RWPE1 (cell line): ENCODE measurements at regions not wholly inside any gene's neighbourhood (a gene's known extent, or its start where the extent isn't known, plus 50 kb on each side); places are given as distances from the start of the nearest gene placed in this dataset.
"Not testable (repeated sequence)": the region's sequence is repeated elsewhere in the genome, so short reads cannot be mapped to it uniquely, and the experiment has no call there.

ENCODE experiments used
- CTCF ChIA-PET: fragments of 350-600 bp; sonication (Branson Sonifier 250); formaldehyde crosslinking; extraction: SDS; loops from one replicate; lab custom pipeline; 2021; lab: Yijun Ruan, JAX
- POLR2A ChIA-PET: fragments of 400-600 bp; formaldehyde crosslinking; extraction: SDS; loops from one replicate; lab custom pipeline; 2020; ENCODE audit warnings: antibody characterized with exemption; ENCODE audit not compliant: low non-redundant PET; lab: Yijun Ruan, JAX
- DNase-seq: peaks from one replicate; pipeline ENCODE4 v3.0.0; 2012; ENCODE audit warnings: low spot score
- H3K27ac ChIP-seq: fragments of 450-650 bp; 2 replicates; pipeline ENCODE4 v1.5.1; 2017
- CTCF ChIP-seq: fragments of 450-650 bp; conservative IDR thresholded peaks from 2 replicates; pipeline ENCODE4 v1.5.1; 2017; ENCODE audit warnings: low read depth, mild to moderate bottlenecking

GRCh38 chr19:28998974-28999373 is 214.0 kb downstream of the UQCRFS1 start:
- ChIA-PET POLR2A (no interaction called here), CTCF (no interaction called here)
- no peak for DNase-seq
- H3K27ac ChIP-seq: no peak overlapping the region
- no peak for TF ChIP-seq CTCF

GRCh38 chr19:28997866-28998265 is 215.1 kb downstream of the UQCRFS1 start:
- CTCF ChIA-PET, H3K27ac ChIP-seq, DNase-seq, POLR2A ChIA-PET: not testable (repeated sequence)

- ChIA-PET CTCF (interaction anchor here (0.6 kb wide), 1 partner anchor 131 kb away, joined by 4 read pairs; no protein-coding TSS in a partner anchor), POLR2A (no interaction called here)
- TF ChIP-seq CTCF: no peak
- DNase-seq: no peak
- H3K27ac ChIP-seq: no peak overlapping the region
Observed at GRCh38 chr19:28990522-28990921, 222.4 kb downstream of the UQCRFS1 start.

GRCh38 chr19:28989739-28990138 is 223.2 kb downstream of the UQCRFS1 start:
- DNase-seq: no peak

GRCh38 chr19:28988066-28988465 is 224.9 kb downstream of the UQCRFS1 start:
- TF ChIP-seq CTCF: no peak
- DNase-seq: no peak
- ChIA-PET POLR2A (no interaction called here), CTCF (no interaction called here)
- no peak overlapping the region for H3K27ac ChIP-seq

More at GRCh38 chr19:28989739-28990138, 223.2 kb downstream of the UQCRFS1 start:
- CTCF ChIA-PET: interaction anchor here (0.6 kb wide), 1 partner anchor 761 kb away, joined by 3 read pairs; no protein-coding TSS in a partner anchor
- H3K27ac ChIP-seq: no peak overlapping the region
- no peak for TF ChIP-seq CTCF
- POLR2A ChIA-PET: no interaction called here

- CTCF ChIA-PET: no interaction called here
- POLR2A ChIA-PET: no interaction called here
- no peak for DNase-seq
- TF ChIP-seq CTCF: no peak
- H3K27ac ChIP-seq: no peak overlapping the region
Observed at GRCh38 chr19:28987177-28987576, 225.8 kb downstream of the UQCRFS1 start.

- ChIA-PET CTCF (no interaction called here), POLR2A (no interaction called here)
- no peak overlapping the region for H3K27ac ChIP-seq
- no peak for DNase-seq
- no peak for TF ChIP-seq CTCF
Observed at GRCh38 chr19:28985201-28985600, 227.8 kb downstream of the UQCRFS1 start.
